Left kidney (tissue), 1 donor: ENCODE measurements at regions not wholly inside any gene's neighbourhood (a gene's known extent, or its start where the extent isn't known, plus 50 kb on each side); places are given as distances from the start of the nearest gene placed in this dataset.
"Not testable (repeated sequence)": the region's sequence is repeated elsewhere in the genome, so short reads cannot be mapped to it uniquely, and the experiment has no call there.

ENCODE experiments used
- DNase-seq: peaks from one replicate; pipeline ENCODE4 v3.0.0-alpha.2; 2013

DNA sequence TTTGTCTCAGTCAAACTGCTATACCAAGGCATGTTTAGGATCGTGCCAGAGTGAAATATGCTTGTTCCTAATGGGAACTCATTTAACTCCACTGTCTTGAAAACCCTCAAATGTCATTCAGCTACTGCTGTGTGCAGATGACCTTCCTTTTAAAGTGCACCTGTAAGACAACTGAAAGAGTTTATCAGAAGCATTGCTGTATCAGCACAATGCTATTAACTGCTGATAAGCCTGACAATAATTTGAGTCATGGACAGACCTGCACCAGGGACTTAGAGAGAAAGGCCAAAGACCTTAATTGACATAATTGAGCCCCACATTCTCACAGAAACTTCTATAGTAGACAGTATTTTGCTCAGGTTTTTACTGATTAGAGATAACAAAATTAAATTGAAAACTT, 557.9 kb downstream of the DIPK2A start:
- DNase-seq: no peak

DNA sequence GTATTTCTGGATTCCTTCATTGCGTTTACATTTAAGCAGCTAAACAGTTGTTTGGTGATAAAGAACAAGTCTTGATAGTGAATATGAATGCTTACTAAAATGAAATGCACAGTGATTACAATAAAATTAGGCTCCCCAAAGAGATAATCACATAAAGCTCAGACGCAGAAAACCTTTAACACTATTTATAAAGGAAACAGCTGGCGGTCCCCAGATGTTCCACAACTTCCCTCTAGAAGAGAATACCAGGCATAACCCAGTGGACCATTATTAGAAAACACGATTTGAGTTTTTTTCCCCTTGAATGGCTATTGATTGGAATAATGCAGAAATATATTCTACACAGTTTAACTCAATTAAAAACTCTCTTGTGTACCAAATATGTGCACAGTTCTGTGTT, 573.2 kb downstream of the DIPK2A start:
- no peak for DNase-seq

DNA sequence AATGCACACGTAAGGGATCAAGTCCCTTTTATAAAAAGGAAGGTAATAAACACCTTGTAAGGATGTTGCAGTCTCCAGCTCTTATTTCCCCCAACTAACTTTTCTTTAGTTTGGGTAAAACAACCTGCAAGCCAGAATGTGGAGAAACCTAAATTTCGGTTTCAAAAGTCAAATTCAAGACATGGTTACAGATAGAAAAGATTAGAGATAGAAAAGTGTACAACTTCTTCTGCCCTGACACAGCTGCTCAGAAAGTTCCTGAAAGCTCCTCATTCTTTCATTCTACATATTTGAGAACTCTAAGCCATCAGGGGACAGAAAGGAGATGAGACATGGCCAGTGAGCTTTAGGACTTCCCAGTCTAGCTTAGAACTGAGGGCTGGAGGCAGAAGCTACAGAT, 574.9 kb downstream of the DIPK2A start:
- DNase-seq: no peak

DNA sequence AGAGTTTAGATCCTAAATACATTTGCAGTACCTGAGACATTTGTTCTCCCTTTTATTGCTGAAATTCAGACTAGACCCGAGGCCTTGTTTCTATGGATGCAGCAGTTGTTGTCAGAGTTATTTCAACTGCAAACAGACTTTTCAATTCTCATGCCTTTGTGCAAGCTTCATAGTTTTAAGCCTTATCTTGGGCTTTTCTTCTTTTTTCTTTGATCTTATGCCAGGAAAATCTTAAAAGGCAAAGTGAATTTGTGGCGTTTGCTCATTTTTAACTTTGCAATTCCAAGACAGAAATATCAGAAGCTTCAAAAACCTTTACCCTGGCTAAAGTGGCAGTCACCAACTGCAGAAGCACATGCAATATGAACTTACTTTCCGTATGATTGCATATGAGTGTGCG, 576.7 kb downstream of the DIPK2A start:
- DNase-seq: no peak

DNA sequence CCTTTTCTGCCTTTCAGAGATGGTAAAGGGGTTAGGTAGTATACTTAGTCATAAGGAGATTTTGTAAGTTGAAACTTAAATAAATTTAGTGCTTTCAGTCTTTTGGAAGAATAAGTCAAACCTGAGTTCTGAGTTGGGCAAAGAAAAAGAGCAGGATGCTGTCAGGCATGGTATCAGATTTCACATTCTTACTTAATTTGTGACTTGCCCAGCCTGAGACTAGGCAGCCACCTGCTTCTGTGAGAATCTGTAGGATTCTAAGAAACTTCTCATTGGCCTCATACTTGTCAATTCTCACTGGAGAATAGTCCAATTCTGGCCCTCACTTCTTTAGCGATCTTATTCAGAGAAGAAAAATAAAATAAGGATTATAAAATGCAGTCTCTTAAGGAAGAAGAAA, 577.5 kb downstream of the DIPK2A start:
- peak; percentile 31 for DNase-seq

DNA sequence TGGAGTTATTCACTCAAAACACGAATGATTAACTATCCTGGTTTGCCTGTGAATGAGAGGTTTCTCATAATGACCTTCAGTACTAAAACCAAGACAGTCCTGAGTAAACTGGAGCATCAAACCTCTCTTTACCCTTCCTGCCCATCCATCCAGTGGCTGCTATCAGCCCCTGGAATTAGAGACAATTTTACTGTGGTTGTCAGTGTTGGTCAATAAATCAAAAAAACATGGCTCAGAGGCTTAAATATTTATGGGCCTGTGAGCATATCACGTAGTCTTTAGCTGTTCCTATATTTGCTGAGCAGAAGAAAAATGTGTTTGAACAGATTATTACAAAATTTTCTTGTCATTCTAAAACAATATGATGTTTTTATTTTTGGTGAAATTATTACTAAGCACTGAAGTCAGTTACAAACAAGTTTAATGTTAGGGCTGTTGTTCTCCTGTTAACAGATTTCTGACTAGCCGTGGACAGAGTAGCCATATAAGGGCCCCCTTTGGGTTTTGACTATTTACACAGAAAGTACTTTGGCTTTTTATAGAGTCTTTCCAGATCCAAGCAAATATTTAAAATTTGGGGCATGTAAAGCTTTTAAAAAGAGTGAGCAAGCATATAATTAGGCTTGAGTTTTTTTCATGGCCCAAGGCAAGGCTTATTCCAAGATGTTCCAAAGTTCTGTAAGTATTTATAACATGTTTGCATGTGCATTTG, 580.9 kb downstream of the DIPK2A start:
- no peak for DNase-seq

DNA sequence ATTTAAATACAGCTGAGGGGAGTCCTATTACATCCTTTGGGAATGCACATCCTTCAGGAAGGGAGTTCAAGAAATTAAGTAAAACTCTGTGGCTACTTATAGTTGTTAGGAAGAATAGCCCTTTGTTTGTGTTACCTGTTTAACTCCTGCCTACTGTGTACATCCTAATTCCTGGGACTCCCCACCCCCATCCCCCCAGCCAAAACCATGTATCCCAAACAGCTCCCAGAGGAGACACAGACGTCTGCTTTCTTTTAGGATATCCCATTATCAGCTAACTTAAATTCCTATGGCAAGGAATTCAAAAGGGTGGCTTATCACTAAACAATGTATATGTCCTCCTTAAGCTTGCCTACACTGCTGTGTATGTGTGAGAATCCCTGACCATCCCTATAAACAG, 581.7 kb downstream of the DIPK2A start:
- DNase-seq: no peak

DNA sequence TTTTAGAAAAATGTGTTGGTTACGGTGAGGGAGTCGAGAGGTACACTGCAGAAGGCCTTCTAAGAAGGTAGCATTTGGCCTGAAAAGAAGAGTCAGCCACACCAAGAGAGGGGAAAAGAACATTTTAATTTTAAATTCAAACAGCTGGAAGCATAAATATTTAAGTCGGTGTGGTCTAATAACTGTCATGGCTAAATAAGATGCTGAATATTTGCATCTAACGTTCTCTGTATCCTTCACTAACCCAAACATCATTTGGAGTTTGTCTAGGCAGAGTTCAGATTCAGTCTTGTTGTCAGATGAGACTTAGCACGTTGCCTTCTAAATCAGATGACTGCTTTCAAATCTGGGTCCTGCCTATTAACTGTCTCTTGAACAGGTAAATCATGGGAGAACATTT, 583.3 kb downstream of the DIPK2A start:
- no peak for DNase-seq

DNA sequence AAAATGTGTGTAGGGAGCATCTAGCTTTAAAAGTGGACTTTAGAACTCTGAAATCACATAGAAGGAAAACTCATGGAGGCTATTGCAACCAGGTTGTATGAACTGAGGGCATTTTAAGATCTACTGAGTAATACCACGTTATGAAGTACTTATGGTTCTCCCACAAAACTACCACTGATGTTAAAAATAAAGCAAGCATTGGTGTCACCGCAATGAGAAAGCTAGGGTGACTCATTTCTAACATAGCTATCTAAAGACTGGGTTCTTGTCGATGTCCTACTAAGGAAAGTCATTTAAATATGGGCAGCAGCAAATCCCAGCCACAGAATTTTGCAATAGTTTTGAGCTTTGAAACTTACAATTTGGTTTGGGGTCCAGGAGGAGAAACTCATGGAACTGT, 584.8 kb downstream of the DIPK2A start:
- no peak for DNase-seq

DNA sequence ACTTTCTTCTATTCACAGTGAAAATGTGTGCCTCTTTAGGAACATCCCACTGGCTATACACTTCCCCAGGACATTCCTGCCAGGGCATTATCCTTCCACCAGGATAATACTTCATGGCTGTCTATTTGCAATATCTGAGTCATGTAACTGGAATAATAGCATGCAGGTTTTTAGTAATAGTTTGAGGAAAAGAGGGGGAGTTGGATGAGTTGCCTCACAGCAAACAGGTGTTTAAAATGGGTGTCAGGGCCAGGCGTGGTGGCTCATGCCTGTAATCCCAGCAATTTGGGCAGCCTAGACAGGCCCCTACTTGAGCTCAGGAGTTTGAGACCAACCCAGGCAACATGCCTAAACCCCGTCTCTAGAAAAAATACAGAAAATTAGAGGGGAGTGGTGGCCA, 585.9 kb downstream of the DIPK2A start:
- no peak for DNase-seq

DNA sequence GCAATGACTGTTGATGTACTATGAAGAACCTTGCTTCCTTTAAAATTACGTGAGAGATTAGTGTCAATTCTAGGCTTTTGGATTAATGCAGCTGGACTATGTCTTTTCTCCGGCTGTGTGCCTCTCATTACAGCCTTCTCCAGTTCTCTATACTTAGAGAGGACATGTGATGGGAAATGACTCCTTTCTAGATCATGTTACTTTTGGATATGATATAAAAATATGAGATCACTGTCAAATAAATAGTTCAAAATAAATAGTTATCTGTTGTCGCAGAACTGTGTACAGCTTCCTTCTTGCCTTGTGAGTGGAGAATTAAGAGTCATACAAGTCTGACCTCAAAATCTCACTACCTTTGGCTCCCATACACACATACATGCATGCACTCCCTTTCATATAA, 592.4 kb downstream of the DIPK2A start:
- DNase-seq: no peak

DNA sequence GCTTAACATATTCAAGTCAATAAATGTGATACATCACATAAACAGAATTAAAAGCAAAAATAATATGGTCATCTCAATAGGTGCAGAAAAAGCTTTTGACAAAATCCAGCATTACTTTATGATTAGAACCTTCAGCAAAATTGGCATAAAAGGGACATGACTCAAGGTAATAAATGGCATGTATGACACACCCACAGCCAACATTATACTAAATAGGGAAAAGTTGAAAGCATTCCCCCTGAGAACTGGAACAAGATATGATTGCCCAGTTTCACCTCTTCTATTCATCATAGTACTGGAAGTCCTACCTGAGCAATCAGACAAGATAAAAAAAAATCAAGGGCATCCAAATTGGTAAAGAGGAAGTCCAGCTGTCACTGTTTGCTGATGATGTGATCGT, 594.7 kb downstream of the DIPK2A start:
- no peak for DNase-seq

DNA sequence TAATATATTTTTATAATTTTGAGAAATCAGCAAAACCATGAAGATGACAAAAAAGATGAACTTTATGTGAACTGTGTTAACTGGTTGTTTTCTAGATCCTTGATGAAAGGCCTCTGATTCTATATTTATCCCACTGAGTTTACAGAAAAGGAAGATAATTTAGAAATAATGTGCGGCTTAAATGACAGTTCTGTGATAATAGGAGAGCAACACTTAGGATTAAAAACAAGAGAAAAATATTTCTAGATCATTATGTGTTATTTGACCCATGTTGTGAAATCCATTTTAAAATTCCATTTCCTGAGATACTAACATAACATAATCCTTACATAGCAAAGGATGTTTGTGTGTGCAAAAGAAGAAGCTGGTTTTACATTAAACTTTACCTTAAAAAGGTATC, 598.0 kb downstream of the DIPK2A start:
- DNase-seq: no peak

DNA sequence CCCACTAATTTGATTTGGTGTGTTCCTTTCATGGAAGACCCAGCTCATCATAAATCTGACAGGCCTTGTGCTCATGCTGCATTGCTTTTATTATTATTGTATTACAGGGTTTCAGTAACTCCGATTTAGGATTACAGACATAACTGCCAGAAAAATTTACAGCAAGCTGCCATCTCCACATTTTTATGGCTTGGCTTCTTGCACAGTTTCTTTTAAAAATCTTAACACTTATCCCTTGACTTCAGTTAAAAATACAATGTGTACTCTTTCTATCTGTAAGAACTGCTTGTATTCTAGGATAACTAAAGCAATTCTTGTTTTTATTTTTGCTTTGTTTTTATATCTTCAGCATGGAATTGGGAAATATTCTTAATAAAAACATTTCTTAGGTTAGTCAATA, 612.2 kb downstream of the DIPK2A start:
- no peak for DNase-seq

DNA sequence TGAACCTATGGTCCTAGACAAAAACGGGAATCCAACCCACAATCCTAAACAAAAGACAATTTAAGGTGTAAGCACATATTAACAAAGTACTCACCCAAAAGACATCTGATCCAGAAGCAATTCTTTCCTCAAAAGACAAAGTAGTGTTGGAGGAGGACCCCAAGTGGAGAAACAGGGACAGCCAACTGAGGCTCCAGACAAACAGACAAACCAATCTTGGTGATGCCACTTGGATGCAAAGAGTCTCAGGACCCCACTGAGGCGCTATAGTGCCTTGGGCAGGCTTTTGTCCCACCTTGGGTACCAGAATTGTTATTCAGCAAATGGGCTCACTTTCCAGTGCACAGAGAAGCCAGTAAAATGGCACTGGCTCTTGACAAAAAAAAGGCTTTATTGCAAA, 613.8 kb downstream of the DIPK2A start:
- no peak for DNase-seq

DNA sequence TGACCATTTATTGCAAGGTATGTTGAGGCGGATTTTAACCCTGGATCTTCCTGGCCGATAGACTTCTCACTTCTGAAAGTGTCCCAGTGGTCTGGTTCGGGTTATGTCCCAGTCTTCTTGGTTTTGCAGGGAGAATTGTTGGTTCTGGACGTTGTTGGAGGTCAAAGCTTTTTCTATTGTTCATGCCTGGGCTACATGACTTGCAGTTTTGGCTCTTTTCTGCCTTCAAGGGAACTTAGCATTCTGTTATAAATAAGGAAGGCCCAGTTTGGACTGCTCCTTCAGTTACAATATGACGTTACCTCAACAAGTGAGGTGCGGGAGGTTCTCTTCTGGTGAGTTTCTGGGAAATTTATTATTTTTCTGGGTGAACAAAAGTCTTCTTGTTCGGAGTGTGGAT, 614.3 kb downstream of the DIPK2A start:
- no peak for DNase-seq

DNA sequence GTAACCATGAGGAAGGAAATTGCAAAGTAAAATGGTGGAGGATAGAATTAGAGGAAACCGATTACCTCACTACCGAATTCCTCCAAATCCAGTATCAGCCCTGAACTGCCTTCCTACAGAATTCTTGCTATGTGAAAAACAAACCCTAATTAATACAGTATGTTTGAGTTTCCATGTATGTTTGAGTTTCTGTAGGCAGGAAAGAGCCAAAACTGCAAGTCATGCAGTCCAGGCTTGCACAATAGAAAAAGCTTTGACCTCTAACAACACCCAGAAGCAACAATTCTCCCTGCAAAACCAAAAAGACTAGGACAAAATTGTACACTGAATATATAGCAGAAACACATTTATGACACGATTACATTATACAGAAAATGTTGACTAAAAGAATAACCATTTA, 614.8 kb downstream of the DIPK2A start:
- no peak for DNase-seq

DNA sequence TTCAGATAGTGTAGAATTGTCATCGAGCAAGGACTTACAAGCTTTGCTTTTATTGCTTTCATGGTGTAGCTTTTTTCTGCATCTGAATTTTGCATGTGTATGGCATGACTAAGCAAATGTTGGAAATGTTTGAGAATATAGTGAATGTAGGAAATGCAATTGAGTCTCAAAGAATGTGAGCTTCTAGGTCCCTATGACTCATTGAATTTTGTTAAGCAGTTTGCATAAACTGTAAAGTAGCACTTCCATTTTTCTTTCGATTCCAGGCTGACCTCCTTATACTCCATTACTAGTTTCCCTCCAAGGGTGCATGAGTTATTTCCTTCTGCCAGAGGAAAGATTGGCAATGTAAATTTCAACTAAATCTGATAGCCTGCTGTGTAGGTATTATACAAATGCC, 619.2 kb downstream of the DIPK2A start:
- no peak for DNase-seq

DNA sequence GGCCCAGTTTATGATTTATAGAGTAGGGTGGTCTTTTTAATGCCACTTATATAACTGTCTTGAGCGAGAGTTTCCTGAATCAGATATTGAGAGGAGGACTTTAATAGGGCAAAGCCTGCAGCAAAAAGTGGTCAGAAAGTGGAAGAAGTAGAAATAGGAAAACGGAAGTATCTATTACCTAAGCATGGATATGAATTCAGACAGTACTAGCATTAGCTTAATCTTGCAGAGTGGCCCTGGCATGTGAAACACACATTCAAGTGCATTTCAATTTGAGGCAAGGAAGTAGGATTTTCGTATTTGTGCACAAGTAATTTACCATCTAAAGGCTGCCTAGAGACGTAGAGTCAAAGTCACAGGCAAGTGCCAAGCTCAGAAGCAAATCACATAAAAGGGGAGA, 622.3 kb downstream of the DIPK2A start:
- DNase-seq: no peak

DNA sequence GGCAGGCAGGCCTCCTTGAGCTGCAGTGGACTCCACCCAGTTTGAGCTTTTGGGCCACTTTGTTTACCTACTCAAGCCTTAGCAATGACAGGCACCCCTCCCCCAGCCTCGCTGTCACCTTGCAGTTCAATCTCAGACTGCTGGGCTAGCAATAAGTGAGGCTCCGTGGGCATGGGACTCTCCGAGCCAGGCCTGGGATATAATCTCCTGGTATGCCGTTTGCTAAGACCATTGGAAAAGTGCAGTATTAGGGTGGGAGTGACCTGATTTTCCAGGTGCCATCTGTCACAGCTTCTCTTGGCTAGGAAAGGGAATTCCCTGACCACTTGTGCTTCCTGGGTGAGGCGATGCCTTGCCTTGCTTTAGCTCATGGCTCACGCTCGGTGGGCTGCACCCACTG, 648.6 kb downstream of the DIPK2A start:
- not testable (repeated sequence) for DNase-seq

DNA sequence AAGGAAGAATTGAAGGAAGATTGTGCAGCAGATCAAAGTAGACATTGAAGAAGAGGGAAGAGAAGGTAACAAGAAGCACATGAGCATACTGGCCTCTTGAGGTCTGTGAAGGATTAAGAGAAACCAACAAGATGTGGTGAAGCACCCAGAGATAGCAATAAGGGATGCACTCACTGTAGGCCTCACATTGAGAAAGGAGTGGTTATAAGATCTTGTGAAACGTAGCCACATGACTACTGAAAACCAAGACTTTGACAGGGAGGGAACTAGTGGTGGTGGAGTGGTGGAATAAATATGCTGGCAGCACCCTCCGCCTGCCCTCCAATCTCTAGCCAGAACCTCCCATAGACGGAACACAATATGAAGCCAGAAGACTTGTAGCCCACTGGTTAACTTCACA, 651.2 kb downstream of the DIPK2A start:
- no peak for DNase-seq

DNA sequence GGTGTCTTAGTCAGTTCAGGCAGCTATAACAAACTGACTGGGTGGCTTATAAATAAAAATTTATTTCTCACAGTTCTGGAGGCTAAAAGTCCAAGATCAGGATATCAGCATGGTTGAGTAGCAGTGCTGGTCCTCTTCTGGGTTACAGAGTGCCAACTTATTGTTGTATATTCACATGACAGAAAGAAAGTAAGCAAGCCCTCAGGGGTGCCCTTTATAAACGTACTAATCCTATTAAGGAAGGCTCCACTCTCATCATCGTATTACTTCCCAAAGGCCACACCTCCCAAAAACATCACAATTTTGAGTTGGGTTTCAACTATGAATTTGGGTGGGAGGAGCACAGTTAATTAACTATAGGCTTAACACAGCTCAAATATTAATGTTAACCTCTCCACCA, 653.0 kb downstream of the DIPK2A start:
- DNase-seq: no peak

DNA sequence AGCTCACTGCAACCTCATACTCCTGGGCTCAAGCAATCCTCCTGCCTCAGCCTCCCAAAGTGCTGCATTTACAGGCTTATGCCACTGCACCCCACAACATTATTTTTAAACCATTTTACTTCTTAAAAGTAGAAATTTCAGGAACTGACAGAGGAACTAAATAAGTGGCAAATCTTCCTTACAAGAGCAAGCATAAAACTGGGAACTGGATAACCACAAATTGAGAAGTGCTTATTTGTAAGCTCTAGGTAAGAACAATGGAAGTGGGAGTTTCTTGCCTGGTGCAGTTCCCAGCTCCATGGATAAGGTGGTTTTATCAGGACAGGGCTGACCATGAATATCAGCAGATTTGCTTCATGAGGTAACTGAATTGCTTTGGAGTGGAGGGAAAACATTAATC, 655.2 kb downstream of the DIPK2A start:
- DNase-seq: no peak

DNA sequence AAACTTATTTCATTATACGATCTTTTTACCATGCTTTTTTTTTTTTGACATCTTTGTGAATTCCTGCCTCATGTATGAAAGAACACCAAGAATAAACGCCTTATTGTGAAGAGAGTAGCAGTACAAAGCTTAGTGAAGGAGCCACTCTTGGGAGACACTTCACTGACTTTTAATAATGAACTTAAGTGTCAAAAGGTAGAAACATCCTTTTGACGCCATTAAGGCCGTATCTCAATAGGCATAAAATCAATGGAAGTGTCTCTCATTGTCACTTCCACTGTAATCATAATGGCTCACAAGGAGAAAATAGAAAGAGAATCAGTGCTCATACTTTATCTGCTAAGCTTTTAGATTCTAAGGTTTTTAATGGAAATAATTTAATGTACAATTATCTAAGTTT, 657.8 kb downstream of the DIPK2A start:
- DNase-seq: no peak

DNA sequence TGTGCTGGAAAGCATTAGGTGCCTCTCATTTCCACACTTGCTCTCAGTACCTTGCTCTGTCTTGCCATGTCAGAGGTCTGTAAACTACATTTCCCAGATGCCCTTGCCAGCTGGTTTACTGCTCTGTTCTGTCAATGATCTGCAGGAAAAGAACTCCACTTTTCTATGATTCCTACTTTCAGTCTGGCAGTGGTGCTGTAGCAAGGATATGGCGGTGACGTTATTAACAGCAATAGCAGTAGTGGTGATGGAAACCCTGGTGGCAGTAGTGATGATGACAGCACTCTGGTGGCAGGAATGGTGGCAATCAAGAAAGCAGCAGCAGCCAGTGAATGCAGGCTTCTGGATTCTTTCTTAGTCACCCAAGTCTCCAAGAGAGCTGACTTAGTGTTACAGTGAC, 665.2 kb downstream of the DIPK2A start:
- no peak for DNase-seq
